ENCODE measurements at regions not wholly inside any gene's neighbourhood (a gene's known extent, or its start where the extent isn't known, plus 50 kb on each side); places are given as distances from the start of the nearest gene placed in this dataset.

- ChIA-PET RAD21 (ENCODE audit: unreplicated experiment) (no interaction called here), CTCF (interaction anchor here (0.7 kb wide), 1 partner anchor 742 kb away, joined by 3 read pairs; no protein-coding TSS in a partner anchor), SMC1A (ENCODE audit: uncharacterized antibody, unreplicated experiment) (no interaction called here), POLR2A (no interaction called here)
- ATAC-seq (no peak), FAIRE-seq (no peak), DNase-seq (ENCODE audit: low read depth, low spot score) (no peak)
- Histone ChIP-seq H4K20me1 (ENCODE audit: control insufficient read depth, insufficient read depth) (no peaks in the 10 kb centered on the region), H3K79me2 (ENCODE audit: control insufficient read depth, insufficient read depth, low read length) (no peaks in the 10 kb centered on the region), H3K36me3 (ENCODE audit: control insufficient read depth in 2 of 2, insufficient read depth in 2 of 2, low read length in 1 of 2) (no peaks in the 10 kb centered on the region), H3K27me3 (replicated peaks in 1 of 2; ENCODE audit: control insufficient read depth in 2 of 2, insufficient read depth in 2 of 2, low read length in 1 of 2) (peaks cover 0 to 4% of the 10 kb centered on the region in 2 experiments; a peak in 2 of 4 replicates), H3K9ac (ENCODE audit: control insufficient read depth, insufficient read depth, low read length) (no peak overlapping the region), H3K27ac (ENCODE audit: control insufficient read depth, insufficient read depth) (no peak overlapping the region), H3K4me3 (no peak overlapping the region), H3K4me1 (ENCODE audit: control insufficient read depth, insufficient read depth, low read length) (no peaks in the 10 kb centered on the region), H3K4me2 (ENCODE audit: control insufficient read depth, insufficient read depth) (no peak overlapping the region), H3K9me3 (replicated peaks; ENCODE audit: control insufficient read depth, insufficient read depth, low read length) (no peaks in the 10 kb centered on the region; the same call in 2 of the 3 replicates), H2AFZ (ENCODE audit: control insufficient read depth, low read depth, low read length) (no peak overlapping the region)
- WGBS (ENCODE audit: insufficient coverage, insufficient replicate concordance, low lambda C conversion rate, missing lambda C conversion rate), result 4% methylated on average over 3 of the region's 3 CpGs
- TF ChIP-seq CBX5 (IDR thresholded peaks at IDR 0.05; ENCODE audit: low read depth), result no peak
- in situ Hi-C loops (cut with MboI) (no loop called here), intact Hi-C loops (cut with micrococcal nuclease; ENCODE audit: unreplicated experiment) (no loop called here)
- no TSS peak for BruUV-seq (replicated peaks)
Observed at GRCh38 chr11:44363116-44363515, 53.2 kb upstream of the ALX4 start.

- no peak overlapping the region for H3K4me3 ChIP-seq
- no peak for TF ChIP-seq MAX (IDR thresholded peaks at IDR 0.05; ENCODE audit: low read depth, low read length)
- no peak for TF ChIP-seq RCOR1 (conservative IDR thresholded peaks at IDR 0.05; ENCODE audit: low read depth, low read length)
- no peak for TF ChIP-seq REST (IDR thresholded peaks at IDR 0.05; ENCODE audit: low read depth, low read length)
- TF ChIP-seq ATF2 (IDR thresholded peaks at IDR 0.05; ENCODE audit: low read length), result no peak
- intact Hi-C loops (cut with micrococcal nuclease; ENCODE audit: unreplicated experiment) (no loop called here), in situ Hi-C loops (cut with MboI) (no loop called here)
- CTCF ChIA-PET, result no interaction called here
- peaks cover 0 to 4% of the 10 kb centered on the region in 2 experiments; a peak in 2 of 4 replicates for H3K27me3 ChIP-seq (replicated peaks in 1 of 2; ENCODE audit: control insufficient read depth in 2 of 2, insufficient read depth in 2 of 2, low read length in 1 of 2)
- H3K79me2 ChIP-seq (ENCODE audit: control insufficient read depth, insufficient read depth, low read length), result no peaks in the 10 kb centered on the region
- no peak overlapping the region for H3K9ac ChIP-seq (ENCODE audit: control insufficient read depth, insufficient read depth, low read length)
- no peak overlapping the region for H3K4me2 ChIP-seq (ENCODE audit: control insufficient read depth, insufficient read depth)
- no peaks in the 10 kb centered on the region for H3K4me1 ChIP-seq (ENCODE audit: control insufficient read depth, insufficient read depth, low read length)
- no peaks in the 10 kb centered on the region for H3K36me3 ChIP-seq (ENCODE audit: control insufficient read depth in 2 of 2, insufficient read depth in 2 of 2, low read length in 1 of 2)
- DNase-seq (ENCODE audit: low read depth, low spot score), result no peak
- no peaks in the 10 kb centered on the region; the same call in 2 of the 3 replicates for H3K9me3 ChIP-seq (replicated peaks; ENCODE audit: control insufficient read depth, insufficient read depth, low read length)
- H2AFZ ChIP-seq (ENCODE audit: control insufficient read depth, low read depth, low read length), result no peak overlapping the region
- SMC1A ChIA-PET (ENCODE audit: uncharacterized antibody, unreplicated experiment), result no interaction called here
- no peak for FAIRE-seq
- no peaks in the 10 kb centered on the region for H4K20me1 ChIP-seq (ENCODE audit: control insufficient read depth, insufficient read depth)
- POLR2A ChIA-PET, result no interaction called here
- 78% methylated on average over 3 of the region's 3 CpGs for WGBS (ENCODE audit: insufficient coverage, insufficient replicate concordance, low lambda C conversion rate, missing lambda C conversion rate)
- no TSS peak for BruUV-seq (replicated peaks)
- no peak for ATAC-seq
- RAD21 ChIA-PET (ENCODE audit: unreplicated experiment), result no interaction called here
- H3K27ac ChIP-seq (ENCODE audit: control insufficient read depth, insufficient read depth), result no peak overlapping the region
Observed at GRCh38 chr11:44364596-44364995, 54.7 kb upstream of the ALX4 start.

All from GM12878 (cell line).